MM.1S (cell line): ENCODE measurements at regions not wholly inside any gene's neighbourhood (a gene's known extent, or its start where the extent isn't known, plus 50 kb on each side); places are given as distances from the start of the nearest gene placed in this dataset.

Source experiments
- DNase-seq: peaks from one replicate; pipeline ENCODE4 v3.0.0-alpha.2; 2015
- H2AFZ ChIP-seq: fragments of 300-600 bp; sonication (generic); 2 replicates; pipeline ENCODE4 v1.6.0; 2016; ENCODE audit warnings: antibody characterized with exemption, low read length
- H3F3A ChIP-seq: fragments of 300-600 bp; sonication (generic); 2 replicates; pipeline ENCODE4 v1.6.1; 2016; ENCODE audit warnings: mild to moderate bottlenecking, antibody characterized with exemption, low read length, moderate library complexity, mixed read lengths; ENCODE audit not compliant: insufficient read depth
- H3K27ac ChIP-seq: fragments of 300-600 bp; sonication (generic); 2 replicates; pipeline ENCODE4 v1.5.1; 2016; ENCODE audit warnings: mild to moderate bottlenecking, low read length
- H3K27me3 ChIP-seq: fragments of 300-600 bp; sonication (generic); replicated peaks from 2 replicates; pipeline ENCODE4 v1.6.0; 2016; ENCODE audit warnings: low read length; ENCODE audit not compliant: insufficient read depth
- H3K36me3 ChIP-seq: fragments of 300-600 bp; sonication (generic); replicated peaks from 2 replicates; pipeline ENCODE4 v1.6.1; 2016; ENCODE audit warnings: mild to moderate bottlenecking, low read length, mixed read lengths; ENCODE audit not compliant: insufficient read depth
- H3K4me1 ChIP-seq: fragments of 300-600 bp; sonication (generic); 2 replicates; pipeline ENCODE4 v1.6.1; 2016; ENCODE audit warnings: low read length, mixed read lengths
- H3K4me2 ChIP-seq: fragments of 300-600 bp; sonication (generic); 2 replicates; pipeline ENCODE4 v1.6.0; 2016; ENCODE audit warnings: low read depth, low read length
- H3K4me3 ChIP-seq: fragments of 300-600 bp; sonication (generic); 2 replicates; pipeline ENCODE4 v1.5.1; 2016; ENCODE audit warnings: low read length, mixed read lengths
- H3K79me2 ChIP-seq: fragments of 300-600 bp; sonication (generic); 2 replicates; pipeline ENCODE4 v1.6.1; 2016; ENCODE audit warnings: mixed run types, low read length, mixed read lengths
- H3K9ac ChIP-seq: fragments of 300-600 bp; sonication (generic); 2 replicates; pipeline ENCODE4 v1.6.1; 2016; ENCODE audit warnings: low read length, mixed read lengths
- H3K9me2 ChIP-seq: fragments of 300-600 bp; sonication (generic); replicated peaks from 2 replicates; pipeline ENCODE4 v1.6.1; 2016; ENCODE audit warnings: mild to moderate bottlenecking, low read length, mixed read lengths; ENCODE audit not compliant: insufficient read depth
- H3K9me3 ChIP-seq: fragments of 300-600 bp; sonication (generic); replicated peaks from 2 replicates; pipeline ENCODE4 v1.6.1; 2016; ENCODE audit warnings: mild to moderate bottlenecking, low read length, mixed read lengths; ENCODE audit not compliant: insufficient read depth
- H4K20me1 ChIP-seq: fragments of 300-600 bp; sonication (generic); 2 replicates; pipeline ENCODE4 v1.6.1; 2016; ENCODE audit warnings: mild to moderate bottlenecking, low read length, moderate library complexity, mixed read lengths; ENCODE audit not compliant: insufficient read depth
- CTCF ChIP-seq: fragments of 300-600 bp; sonication (generic); IDR thresholded peaks from 2 replicates; pipeline ENCODE4 v1.5.1; 2016; ENCODE audit warnings: antibody characterized with exemption, low read length, mixed read lengths
- EZH2 ChIP-seq: fragments of 300-600 bp; sonication (generic); optimal IDR thresholded peaks from 2 replicates; pipeline ENCODE3; 2017; ENCODE audit warnings: low read depth, mild to moderate bottlenecking, antibody characterized with exemption, low read length, mixed read lengths
- EZH2phosphoT487 ChIP-seq: fragments of 300-600 bp; sonication (generic); IDR thresholded peaks from 2 replicates; pipeline ENCODE4 v1.6.1; 2018; ENCODE audit warnings: antibody characterized with exemption, low read length

- Histone ChIP-seq H3K4me2 (no peak overlapping the region), H3K27ac (no peak overlapping the region), H3K79me2 (no peaks in the 10 kb centered on the region), H4K20me1 (no peaks in the 10 kb centered on the region), H3K4me1 (no peaks in the 10 kb centered on the region), H3K4me3 (no peak overlapping the region), H2AFZ (no peak overlapping the region), H3K9me3 (no peaks in the 10 kb centered on the region), H3K36me3 (no peaks in the 10 kb centered on the region), H3K9ac (no peak overlapping the region), H3K27me3 (no peaks in the 10 kb centered on the region), H3K9me2 (no peaks in the 10 kb centered on the region), H3F3A (no peaks in the 10 kb centered on the region)
- no peak for TF ChIP-seq EZH2
- TF ChIP-seq CTCF: no peak
- TF ChIP-seq EZH2phosphoT487: no peak
- DNase-seq: no peak
Measured at GRCh38 chr1:96992871-96993270, 271.3 kb downstream of the PTBP2 start.

- H3K79me2 ChIP-seq: no peaks in the 10 kb centered on the region
- TF ChIP-seq EZH2phosphoT487: no peak
- no peak for TF ChIP-seq CTCF
- no peak for TF ChIP-seq EZH2
- H3K27ac ChIP-seq: no peak overlapping the region
- no peak overlapping the region for H3K4me2 ChIP-seq
- no peaks in the 10 kb centered on the region for H3K36me3 ChIP-seq
- H4K20me1 ChIP-seq: no peaks in the 10 kb centered on the region
- H3K9me2 ChIP-seq: no peaks in the 10 kb centered on the region
- no peaks in the 10 kb centered on the region for H3K9me3 ChIP-seq
- no peak overlapping the region for H2AFZ ChIP-seq
- H3K4me3 ChIP-seq: no peak overlapping the region
- no peak for DNase-seq
- no peaks in the 10 kb centered on the region for H3K27me3 ChIP-seq
- H3K9ac ChIP-seq: no peak overlapping the region
- H3K4me1 ChIP-seq: no peaks in the 10 kb centered on the region
- no peaks in the 10 kb centered on the region for H3F3A ChIP-seq
Measured at GRCh38 chr1:96995351-96995750, 273.8 kb downstream of the PTBP2 start.

GRCh38 chr1:96996001-96996400, 274.4 kb downstream of the PTBP2 start:
- Histone ChIP-seq H3K9ac (no peak overlapping the region), H3K79me2 (no peaks in the 10 kb centered on the region), H3F3A (no peaks in the 10 kb centered on the region), H3K9me2 (no peaks in the 10 kb centered on the region), H3K4me1 (no peaks in the 10 kb centered on the region), H3K4me3 (no peak overlapping the region), H3K9me3 (no peaks in the 10 kb centered on the region), H3K4me2 (no peak overlapping the region), H4K20me1 (no peaks in the 10 kb centered on the region), H3K27ac (no peak overlapping the region), H3K36me3 (no peaks in the 10 kb centered on the region), H3K27me3 (no peaks in the 10 kb centered on the region), H2AFZ (no peak overlapping the region)
- DNase-seq: no peak
- TF ChIP-seq CTCF (no peak), EZH2 (no peak), EZH2phosphoT487 (no peak)

GRCh38 chr1:96997717-96998116, 276.1 kb downstream of the PTBP2 start:
- Histone ChIP-seq H3K9ac (no peak overlapping the region), H3K4me3 (no peak overlapping the region), H3K36me3 (no peaks in the 10 kb centered on the region), H3F3A (no peaks in the 10 kb centered on the region), H3K27ac (no peak overlapping the region), H3K79me2 (no peaks in the 10 kb centered on the region), H3K9me3 (no peaks in the 10 kb centered on the region), H3K27me3 (no peaks in the 10 kb centered on the region), H3K9me2 (no peaks in the 10 kb centered on the region), H4K20me1 (no peaks in the 10 kb centered on the region), H2AFZ (no peak overlapping the region), H3K4me2 (no peak overlapping the region), H3K4me1 (no peaks in the 10 kb centered on the region)
- no peak for TF ChIP-seq CTCF
- no peak for TF ChIP-seq EZH2phosphoT487
- TF ChIP-seq EZH2: no peak
- no peak for DNase-seq
